Muscle of arm (tissue), 1 donor: ENCODE measurements at regions not wholly inside any gene's neighbourhood (a gene's known extent, or its start where the extent isn't known, plus 50 kb on each side); places are given as distances from the start of the nearest gene placed in this dataset.
"Not testable (repeated sequence)": the region's sequence is repeated elsewhere in the genome, so short reads cannot be mapped to it uniquely, and the experiment has no call there.

ENCODE experiments used
- DNase-seq: peaks from one replicate; pipeline ENCODE4 v3.0.0-alpha.2; 2013

DNA sequence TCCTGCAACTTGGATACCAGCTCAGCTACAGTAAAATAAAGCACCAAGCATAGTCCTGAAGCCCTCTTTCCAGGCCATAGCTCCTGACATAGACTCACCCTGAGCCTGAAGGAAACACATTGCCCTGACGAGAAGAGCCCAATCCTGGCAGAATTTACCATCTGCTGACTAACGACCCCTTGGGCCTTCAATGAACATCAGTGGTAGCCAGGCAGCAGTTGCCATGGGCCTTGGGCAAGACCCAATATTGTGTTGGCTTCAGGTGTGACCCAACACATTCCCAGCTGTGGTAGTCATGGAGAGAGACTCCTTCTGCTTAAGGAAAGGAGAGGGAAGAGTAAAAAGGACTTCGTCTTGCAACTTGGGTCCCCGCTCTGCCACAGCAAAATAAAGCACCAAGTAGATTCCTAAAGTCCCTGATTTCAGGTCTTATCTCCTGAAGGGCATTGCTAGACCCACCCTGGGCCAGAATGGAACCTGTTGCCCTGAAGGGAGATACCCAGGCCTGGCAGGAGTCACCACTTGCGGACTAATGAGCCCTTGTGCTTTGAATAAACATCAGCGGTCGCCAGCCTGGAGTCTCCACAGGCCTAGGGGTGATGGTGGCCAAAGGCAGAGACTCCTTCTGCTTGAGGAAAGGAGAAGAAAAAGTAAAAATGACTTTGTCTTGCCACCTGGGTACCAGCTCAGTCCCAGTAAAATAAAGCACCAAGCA is 902.6 kb downstream of the C4orf33 start:
- no peak for DNase-seq

DNA sequence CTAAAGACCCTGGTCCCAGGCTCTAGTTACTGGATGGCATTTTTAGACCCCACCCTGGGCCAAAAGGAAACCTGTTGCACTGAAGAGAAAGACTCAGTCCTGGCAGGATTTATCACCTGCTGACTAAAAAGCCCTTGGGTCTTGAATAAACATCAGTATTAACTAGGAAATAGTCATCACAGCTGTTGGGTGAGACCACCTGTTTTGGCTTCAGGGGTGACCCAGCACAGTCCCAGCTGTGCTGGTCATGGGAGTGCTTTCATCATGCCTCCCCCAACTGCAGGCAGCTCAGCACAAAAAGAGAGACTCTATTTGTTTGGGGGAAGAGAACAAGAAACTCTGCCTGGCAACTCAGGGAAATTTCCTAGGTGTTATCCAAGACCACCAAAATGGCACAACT is 903.2 kb downstream of the C4orf33 start:
- no peak for DNase-seq

DNA sequence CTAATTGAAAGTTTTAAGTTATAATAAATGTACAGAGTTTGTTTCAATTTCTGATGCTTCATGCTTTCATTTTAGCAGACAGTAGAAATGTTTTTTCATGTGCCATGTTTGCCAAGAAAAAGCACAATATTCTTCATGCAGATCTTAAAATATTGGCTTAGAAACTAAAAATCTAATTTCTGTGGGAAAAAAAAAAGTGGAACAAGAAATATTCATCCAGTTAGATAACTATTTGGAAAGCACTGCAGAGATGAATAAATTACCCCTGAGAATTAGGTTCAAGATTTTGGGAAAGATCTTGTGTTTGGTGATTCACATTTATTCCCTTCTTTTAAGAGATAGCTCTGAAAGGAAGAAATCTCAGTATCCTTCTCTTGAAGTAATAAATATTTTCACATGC is 912.5 kb downstream of the C4orf33 start:
- peak; percentile 20 for DNase-seq

DNA sequence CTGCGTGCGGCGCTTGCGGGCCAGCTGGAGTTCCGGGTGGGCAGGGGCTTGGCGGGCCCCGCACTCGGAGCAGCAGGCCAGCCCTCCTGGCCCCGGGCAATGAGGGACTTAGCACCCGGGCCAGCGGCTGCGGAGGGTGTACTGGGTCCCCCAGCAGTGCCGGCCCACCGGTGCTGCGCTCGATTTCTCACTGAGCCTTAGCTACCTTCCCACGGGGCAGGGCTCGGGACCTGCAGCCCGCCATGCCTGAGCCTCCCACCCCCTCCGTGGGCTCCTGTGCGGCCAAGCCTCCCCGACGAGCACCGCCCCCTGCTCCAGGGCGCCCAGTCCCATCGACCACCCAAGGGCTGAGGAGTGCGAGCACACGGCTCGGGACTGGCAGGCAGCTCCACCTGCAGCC is 916.9 kb downstream of the C4orf33 start:
- not testable (repeated sequence) for DNase-seq

DNA sequence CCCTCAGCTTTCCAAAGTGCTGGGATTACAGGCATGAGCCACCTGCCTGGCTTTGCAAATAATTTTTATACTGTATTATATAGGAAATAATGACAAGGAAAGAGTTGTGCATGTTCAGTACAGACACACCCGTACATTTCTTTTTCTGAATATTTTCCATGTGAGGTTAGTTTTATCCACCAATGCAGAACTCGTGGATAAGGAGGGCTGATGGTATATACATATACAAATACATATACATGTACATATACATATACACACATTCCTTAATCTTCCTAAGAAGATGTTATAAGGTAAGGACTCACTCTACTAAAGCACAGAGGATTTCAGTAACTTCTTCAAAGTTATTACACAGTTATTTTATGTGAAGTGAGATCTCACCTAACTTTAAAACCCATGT is 925.8 kb downstream of the C4orf33 start:
- no peak for DNase-seq

DNA sequence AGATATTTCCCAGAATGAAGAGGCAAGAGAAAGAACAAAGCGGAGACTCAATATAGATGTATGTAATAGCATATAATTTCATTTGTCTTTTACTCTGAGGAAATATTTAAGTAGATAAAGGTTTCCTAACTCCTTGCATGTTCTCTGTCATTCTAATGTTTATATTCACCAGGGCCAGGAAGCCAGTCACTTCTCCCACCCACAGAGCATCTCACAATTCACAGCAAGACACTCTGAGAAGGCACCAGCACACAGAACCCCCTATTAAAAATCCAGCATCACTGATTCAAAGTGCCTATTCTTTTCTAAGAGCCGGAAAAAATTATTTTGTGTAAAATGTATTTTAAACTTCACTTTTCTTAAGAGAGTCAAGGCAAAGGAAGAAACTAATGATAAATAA is 927.1 kb downstream of the C4orf33 start:
- DNase-seq, result no peak

DNA sequence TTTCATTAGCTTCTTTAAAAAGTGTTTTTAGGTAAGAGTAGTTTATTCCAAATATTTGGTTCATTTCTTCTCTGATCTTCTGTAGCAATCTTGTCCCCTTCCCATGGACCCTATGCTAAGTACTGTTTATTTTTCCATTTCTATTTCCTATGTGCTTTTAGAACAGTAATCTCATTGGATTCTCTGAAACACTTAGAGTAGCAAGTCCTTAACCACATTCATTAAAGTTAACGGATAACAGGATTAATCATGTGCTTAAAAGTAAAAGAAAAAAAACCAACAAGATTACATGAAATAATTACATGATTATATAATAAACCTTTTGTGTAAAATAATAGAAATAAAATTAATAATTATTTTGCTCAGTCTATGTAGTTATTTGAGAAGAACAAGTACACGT is 929.7 kb downstream of the C4orf33 start:
- DNase-seq, result no peak

DNA sequence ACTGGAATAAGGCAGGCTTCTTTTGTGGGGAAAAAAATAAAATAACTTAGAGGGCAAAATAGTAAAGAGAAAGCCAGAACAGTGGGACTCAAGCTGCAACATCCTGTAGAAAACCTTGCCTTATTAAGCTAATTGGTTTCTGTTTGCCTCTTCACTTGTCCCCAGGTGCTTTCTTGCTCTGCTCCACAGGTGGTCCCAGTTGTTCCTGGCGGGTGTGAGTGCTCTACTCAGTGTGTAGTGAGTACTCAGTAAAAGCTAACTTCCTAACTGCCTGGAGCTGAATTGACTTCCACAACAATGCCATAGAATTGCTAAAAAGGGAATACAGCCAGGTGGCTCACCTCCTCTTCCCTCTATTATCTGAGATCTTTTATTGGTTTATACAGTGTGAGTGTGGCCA is 930.2 kb downstream of the C4orf33 start:
- no peak for DNase-seq

DNA sequence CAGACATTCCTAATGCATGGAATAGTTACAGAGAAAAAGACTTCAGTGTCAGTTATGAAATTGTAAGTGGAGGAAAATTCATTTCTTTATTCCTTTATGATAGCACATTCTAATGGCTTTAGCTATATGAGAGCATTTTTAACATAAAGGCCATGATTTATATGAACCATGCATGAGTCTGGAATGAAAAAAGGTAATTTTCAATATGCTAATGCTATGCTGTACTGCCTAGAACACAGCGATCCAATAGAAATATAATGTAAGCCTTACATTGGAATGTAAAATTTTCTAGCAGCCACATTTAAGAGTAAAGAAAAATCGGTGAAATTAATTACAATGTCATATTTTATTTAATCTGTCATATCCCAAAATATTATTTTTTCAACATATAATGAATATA is 932.0 kb downstream of the C4orf33 start:
- no peak for DNase-seq

DNA sequence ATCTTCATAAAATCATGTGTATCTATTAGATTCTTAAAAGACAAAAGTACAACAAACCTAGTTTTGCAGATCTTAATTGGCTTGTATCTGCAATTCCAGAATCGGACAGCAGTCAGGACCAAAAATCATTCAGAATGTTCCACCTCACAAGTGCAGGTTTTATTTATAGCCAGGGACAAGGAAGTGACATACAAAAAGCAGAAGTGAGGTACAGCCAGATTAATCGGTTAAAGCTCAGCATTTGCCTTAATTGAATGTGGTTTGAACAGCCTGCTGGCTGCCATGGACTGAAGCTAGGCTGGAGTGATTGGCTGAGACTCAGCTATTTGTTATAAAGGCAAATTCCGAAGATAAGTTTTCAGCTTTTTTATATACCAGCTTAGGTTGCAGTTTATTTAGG is 932.6 kb downstream of the C4orf33 start:
- no peak for DNase-seq

DNA sequence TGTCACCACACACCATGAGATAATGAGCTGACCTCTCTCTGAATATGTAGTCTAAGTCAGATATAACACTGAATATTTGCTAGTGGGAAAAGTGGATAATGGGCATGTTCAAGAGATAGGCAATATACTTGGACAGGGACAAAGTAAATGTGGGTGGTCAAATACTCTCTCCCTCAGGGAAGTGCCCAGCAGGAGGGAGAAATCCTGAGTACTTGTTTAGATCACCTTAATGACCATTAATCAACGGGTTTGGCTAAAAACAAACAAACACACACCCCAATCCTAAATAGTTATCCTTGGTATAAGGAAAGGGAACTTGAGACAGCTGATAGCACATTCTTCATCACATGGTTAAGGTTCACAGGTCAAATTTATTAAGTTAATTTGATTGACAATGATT is 933.5 kb downstream of the C4orf33 start:
- no peak for DNase-seq

DNA sequence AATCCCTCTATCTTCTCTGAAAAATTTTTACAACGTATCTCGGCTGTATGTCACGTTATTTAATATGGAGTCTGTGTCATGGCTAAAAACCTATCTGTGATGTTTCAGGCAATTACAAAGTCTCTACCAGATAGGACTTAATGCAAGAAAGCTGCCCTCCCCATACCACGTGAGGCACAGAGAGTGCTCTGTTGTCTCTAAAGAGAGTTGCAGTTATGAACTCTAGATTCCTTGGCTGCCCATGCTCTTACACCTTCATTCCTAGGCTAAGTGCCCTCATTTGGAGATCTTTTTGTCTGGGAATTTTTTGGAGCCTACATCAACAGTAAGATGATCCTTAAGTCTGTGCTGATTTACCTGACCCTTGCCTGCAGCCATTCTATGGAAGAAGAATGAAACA is 935.9 kb downstream of the C4orf33 start:
- DNase-seq, result no peak

DNA sequence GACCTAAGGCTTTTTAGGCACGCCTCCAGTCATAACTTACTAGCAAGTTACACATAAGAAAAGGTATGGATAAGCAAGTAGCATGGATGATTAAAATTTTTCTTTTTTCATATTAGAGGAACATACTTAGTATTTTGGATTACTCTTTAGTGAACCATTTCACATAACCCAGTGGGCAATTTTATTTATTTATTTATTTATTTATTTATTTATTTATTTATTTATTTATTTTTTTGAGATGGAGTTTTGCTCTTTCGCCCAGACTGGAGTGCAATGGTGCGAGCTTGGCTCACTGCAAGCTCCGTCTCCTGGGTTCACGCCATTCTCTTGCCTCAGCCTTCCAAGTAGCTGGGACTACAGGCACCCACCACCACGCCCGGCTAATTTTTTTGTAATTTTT is 937.7 kb downstream of the C4orf33 start:
- not testable (repeated sequence) for DNase-seq

DNA sequence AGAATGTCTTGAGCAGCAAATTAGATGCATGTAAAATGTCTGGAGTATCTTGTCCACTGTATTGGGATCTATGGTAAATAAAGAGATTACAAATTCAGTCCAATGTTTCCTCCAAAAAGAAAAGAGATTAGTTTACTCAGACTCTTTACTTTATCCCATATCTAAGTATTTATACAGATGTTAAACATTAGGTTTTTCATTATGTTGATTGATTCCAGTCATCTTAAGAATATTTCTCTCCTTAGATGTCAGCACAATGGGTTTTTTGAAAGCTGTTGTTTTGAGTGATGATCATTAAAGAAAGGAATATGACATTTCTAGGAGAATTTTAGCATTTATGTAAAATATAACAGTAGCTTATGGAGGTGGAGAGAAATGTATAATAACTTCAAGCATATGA is 938.9 kb downstream of the C4orf33 start:
- peak; percentile 3 for DNase-seq

DNA sequence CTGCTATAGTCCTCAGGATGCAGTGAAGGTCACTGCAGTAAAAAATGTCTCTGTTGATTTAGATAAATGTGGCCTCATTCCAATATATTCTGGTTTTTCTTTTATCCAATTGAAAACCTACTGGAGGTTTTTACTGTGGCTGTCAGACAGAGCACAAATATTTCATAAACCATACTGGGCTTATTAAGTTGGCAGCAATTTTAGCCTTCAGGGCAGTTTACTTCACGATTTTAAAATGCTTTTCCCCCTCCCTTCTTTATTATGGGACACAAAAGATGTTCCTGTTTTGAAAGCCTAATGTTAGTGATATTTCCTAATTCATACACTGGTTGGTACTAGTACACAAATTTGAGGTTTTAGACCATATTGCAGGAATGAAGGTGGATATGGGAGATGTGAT is 939.4 kb downstream of the C4orf33 start:
- DNase-seq, result no peak

DNA sequence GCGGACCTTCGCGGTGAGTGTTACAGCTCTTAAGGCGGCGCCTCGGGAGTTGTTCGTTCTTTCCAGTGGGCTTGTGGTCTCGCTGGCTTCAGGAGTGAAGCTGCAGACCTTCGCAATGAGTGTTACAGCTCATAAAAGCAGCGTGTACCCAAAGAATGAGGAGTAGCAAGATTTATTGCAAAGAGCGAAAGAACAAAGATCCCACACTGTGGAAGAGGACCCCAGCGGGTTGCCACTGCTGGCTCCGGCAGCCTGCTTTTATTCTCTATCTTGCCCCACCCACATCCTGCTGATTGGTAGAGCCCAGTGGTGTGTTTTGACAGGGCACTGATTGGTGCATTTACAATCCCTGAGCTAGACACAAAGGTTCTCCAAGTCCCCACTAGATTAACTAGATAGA is 941.9 kb downstream of the C4orf33 start:
- DNase-seq, result not testable (repeated sequence)

DNA sequence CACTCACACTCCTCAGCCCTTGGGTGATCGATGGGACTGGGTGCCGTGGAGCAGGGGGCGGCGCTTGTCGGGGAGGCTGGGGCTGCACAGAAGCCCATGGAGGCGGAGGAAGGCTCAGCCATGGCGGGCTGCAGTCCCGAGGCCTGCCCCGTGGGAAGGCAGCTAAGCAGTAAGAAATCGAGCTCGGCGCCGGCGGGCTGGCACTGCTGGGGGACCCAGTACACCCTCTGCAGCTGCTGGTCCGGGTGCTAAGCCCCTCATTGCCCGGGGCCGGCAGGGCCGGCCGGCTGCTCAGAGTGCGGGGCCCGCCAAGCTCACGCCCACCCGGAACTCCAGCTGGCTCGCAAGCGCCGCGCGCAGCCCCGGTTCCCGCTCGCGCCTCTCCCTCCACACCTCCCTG is 942.6 kb downstream of the C4orf33 start:
- DNase-seq, result not testable (repeated sequence)

DNA sequence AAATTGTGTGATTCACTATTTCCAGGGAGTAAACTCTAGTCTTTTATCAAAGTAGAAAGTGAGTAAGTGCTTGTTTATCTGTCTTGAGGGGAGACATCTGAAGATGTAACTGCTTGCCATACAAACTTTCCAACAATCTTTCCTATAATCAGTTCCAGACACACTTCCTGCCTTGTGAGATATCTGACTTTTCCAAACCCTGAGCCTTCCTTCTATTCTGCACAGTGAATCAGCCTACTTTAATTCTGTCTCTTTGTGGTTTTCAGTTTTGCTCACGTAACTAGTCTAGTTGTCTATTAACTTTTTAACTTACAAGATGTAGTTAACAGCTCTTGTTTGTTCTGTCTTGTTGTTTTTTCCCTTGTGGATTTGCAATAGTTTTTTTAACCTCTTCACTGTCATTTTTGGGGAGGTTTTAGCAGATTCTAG is 947.8 kb downstream of the C4orf33 start:
- peak; percentile 28 for DNase-seq

DNA sequence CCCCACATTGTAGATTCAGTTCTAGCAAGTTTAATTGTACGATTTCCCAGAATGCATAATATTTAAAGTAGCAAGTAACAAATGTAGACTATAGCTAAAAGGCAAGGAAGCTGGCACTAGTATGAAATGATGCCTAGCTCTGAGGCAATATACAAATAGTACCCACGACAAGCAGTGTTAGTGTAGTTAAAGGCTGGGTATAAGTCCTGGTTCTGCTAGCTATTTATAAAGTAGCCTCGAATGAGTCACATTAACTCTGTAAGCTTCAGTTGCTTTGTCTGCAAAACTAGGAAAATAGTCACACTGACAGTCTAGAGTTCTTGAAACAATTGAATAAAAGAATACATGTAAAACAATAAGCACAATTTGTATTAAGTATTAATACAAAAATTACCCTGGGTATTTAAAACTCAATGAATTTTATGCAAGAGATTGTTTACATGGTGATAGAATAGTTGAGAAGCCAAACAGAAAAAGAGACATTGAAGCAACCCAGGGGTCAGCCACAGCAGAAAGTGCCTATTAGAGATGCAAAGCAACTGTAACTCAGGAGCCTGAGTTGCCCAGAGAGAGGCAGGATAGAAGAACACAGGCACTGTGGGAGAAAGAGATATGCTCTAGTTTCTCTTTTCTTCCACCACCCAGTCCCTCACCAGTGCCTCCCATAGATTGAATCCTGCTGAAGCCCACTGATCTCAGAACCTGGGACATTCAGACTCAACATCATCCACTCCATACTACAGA is 949.0 kb downstream of the C4orf33 start:
- no peak for DNase-seq

DNA sequence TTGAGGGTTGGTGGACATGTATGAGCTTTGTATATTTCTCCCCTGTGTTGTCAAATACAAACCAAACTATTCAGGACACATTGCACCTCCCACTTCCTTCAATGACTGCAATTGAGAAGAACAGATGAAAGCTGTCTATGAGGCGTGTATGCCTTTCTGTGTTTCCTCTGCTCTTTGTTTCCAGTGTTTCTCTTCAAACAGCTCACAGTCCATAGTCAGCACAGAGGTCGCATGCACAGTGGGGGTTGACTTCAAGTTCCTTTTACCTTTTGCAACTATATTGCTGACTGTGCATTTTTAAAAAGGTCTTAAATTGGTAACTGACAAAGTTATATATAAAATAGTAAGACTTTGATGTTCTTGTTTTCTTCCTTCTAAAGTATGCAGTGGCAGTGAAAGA is 957.8 kb downstream of the C4orf33 start:
- DNase-seq, result no peak

DNA sequence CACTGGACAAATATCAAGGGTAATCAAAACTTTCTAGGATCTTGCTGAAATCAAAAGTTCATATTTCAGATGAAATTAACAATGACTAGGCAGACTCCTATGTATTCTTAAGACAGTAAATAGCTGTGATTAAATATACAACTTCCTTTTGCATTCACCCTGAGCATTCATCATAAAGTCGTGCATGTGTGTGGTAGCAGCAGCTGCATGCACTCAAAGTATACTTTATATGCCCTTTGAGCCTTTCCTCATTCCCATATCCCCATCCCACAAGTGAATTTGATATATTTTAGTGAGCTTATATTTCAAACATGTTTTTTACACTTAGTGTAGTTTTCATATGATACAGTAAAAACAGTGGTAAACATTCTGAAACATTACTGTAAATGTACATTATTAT is 959.0 kb downstream of the C4orf33 start:
- DNase-seq, result no peak

DNA sequence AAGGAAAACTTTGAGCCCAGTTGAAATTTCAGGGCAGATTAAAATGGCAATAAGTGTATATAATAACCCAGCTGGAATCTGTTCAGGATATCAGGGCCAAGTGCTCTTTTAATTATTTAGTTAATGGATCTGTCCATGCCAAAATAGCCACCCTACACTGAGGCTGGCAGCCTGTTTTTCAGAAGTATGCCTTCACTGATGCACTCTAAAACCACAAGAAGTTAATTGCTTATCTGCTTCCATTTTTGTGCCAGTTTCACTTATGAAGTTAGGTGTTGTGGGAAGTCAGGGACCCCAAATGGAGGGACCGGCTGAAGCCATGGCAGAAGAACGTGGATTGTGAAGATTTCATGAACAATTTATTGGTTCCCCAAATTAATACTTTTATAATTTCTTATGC is 960.3 kb downstream of the C4orf33 start:
- no peak for DNase-seq

DNA sequence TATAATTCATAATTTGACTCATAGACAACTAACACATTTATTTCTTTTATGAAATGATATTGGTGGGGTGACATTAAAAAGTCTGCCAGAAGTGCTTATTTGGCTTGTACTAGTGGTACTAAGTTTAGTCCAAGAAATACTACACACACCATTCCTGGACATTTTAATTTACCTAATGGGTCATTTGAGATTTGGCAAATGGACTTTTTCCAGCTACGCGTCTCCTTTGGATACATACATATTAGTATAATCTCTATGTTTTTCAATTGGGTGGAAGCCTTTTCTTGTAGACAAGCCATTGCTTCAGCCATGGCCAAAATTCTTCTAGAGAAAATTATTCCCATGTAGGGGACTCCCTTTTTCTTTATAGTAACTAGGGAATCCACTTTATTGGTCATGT is 968.5 kb downstream of the C4orf33 start:
- DNase-seq, result peak; percentile 35

DNA sequence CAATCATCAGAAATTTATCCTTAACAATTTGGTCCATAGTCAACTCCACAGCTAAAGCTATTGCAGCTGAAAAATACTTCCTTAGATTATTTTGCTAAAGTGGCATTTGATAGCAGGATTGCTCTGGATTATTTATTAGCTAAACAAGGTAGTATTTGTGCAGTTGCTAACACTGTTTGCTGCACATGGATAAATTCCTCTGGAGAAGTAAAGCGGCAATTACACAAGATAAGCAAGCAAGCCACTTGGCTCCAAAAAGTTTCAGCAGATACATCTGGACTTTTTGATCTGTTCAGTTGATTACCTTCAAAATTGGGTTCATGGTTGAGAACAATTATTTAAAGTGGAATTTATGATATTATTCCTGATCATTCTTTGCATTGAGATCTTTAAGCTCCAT is 971.5 kb downstream of the C4orf33 start:
- no peak for DNase-seq
